IPS DF 6.9 (cell line): ENCODE measurements at regions not wholly inside any gene's neighbourhood (a gene's known extent, or its start where the extent isn't known, plus 50 kb on each side); places are given as distances from the start of the nearest gene placed in this dataset.

Experiments used
- DNase-seq: peaks from one replicate; pipeline ENCODE4 v3.0.0-alpha.2; 2013; ENCODE audit warnings: low read depth, low spot score
- H3K27ac ChIP-seq: one replicate; pipeline ENCODE4 v1.5.1; 2013; ENCODE audit warnings: low read length, control low read depth
- H3K27me3 ChIP-seq: 2 replicates; pipeline ENCODE4 v1.6.1; 2013; ENCODE audit warnings: mild to moderate bottlenecking, low read length; ENCODE audit not compliant: control insufficient read depth, insufficient read depth
- H3K36me3 ChIP-seq: 2 replicates; pipeline ENCODE4 v1.6.1; 2013; ENCODE audit warnings: low read length; ENCODE audit not compliant: control insufficient read depth, insufficient read depth
- H3K4me1 ChIP-seq: 2 replicates; pipeline ENCODE4 v1.6.1; 2013; ENCODE audit warnings: low read length; ENCODE audit not compliant: control insufficient read depth, insufficient read depth
- H3K4me3 ChIP-seq: 2 replicates; pipeline ENCODE4 v1.5.1; 2013; ENCODE audit warnings: mild to moderate bottlenecking, low read length
- H3K9me3 ChIP-seq: 2 replicates; pipeline ENCODE4 v1.6.1; 2013; ENCODE audit warnings: low read length, inconsistent platforms; ENCODE audit not compliant: control insufficient read depth, insufficient read depth
- WGBS: extraction: QIAGEN DNeasy Blood & Tissue Kit; methylation state at CpG from one replicate; pipeline ENCODE4 v1.1.7; 2013; ENCODE audit warnings: mixed read lengths, missing lambda C conversion rate; ENCODE audit not compliant: insufficient read length, insufficient coverage; 5-methylcytosine and 5-hydroxymethylcytosine counted together

DNA sequence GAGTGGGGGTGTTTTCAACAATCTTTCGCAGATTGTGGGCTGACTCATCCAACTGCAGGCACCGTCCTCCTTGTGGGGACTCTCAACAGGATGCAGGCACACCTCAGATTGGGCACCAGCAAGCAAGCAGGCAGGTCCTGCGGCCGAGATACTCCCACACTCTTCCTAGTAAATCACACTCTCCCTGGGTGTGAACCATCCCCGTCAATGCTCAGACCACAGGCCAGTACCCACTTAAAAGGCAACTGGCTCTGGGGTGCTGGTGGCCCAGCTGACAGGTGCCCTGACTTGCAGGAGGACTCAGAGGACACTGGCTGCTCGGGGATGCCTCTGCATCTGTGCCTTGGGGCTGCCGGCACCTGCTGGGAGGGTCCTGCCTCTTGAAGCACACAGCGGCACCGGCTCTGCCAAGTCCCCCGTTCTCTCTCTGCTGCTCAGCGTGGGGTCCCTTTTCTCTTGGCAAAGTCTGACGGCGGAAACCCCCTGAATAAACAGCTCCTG lies 282.5 kb downstream of the CTTN start:
- Histone ChIP-seq H3K27ac (no peak overlapping the region), H3K36me3 (no peaks in the 10 kb centered on the region; the same call in 1 of the 2 replicates), H3K4me1 (no peaks in the 10 kb centered on the region; the same call in 1 of the 2 replicates), H3K9me3 (no peaks in the 10 kb centered on the region), H3K27me3 (no peaks in the 10 kb centered on the region), H3K4me3 (no peak overlapping the region)
- WGBS = no CpG with 5 or more reads among the region's 13 CpGs
- no peak for DNase-seq

DNA sequence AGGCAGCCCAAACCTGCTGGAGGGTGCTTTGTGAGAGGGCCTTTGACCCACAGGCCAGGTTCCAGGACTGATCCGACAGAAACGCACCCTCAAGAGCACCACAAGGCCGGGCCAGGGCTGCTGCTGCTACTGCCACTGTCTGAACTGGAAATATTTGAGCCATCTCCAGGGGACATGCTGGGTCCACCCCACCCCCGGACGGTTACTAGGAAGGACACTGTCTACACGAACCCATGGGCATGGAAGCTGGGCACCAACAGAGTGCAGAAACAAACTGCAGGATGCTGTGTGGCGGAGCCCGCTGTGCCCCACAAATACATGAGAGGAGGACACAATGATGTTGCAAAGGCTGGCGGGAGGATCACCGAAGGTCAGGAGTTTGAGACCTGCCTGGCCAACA lies 283.7 kb downstream of the CTTN start:
- Histone ChIP-seq H3K4me1 (no peaks in the 10 kb centered on the region; the same call in 1 of the 2 replicates), H3K27me3 (no peaks in the 10 kb centered on the region), H3K9me3 (no peaks in the 10 kb centered on the region), H3K27ac (no peak overlapping the region), H3K4me3 (no peak overlapping the region), H3K36me3 (no peaks in the 10 kb centered on the region; the same call in 1 of the 2 replicates)
- no peak for DNase-seq
- no CpG with 5 or more reads among the region's 10 CpGs for WGBS

DNA sequence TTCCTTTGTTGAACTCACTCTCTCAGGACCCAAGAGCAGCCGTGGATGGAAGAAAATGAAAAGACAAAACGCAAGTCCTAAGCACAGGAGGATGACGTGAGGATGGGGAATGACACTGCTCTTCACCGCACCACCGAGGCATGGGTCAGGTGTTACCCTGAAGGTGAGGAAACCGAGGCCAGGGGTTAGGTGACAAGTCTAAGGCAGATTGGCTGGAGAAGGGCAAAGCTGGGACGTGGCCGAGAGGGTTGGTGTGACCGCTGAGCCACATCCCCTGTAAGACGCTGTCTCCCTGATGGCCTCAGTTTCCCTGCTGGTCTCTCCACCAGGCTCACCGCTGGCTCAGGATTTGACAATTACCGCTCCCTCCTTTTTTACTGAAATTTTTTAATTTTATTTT lies 284.4 kb downstream of the CTTN start:
- DNase-seq = no peak
- no CpG with 5 or more reads among the region's 12 CpGs for WGBS
- H3K36me3 ChIP-seq = no peaks in the 10 kb centered on the region; the same call in 1 of the 2 replicates
- H3K4me1 ChIP-seq = no peaks in the 10 kb centered on the region; the same call in 1 of the 2 replicates
- H3K27me3 ChIP-seq = no peaks in the 10 kb centered on the region
- no peaks in the 10 kb centered on the region for H3K9me3 ChIP-seq
- H3K27ac ChIP-seq = no peak overlapping the region
- no peak overlapping the region for H3K4me3 ChIP-seq

DNA sequence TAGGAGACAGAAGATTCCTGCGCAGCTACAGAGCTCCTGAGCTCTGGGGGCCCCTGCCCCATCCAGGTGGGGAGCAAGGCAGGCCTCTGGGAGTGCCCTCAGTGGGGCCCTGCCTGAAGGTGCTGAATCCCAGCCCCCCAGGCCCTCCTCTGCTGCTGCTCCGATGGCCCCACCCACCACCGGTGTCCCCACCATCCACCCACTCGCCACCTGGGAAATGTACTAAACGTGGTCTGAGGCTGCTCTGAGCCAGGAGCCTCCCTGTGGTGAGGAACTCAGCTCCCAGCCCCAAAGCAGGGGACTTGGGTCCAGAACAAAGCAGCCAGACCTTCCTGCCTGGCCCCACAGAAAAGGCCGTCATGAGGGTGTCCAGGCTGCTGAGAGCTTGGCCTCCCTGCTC lies 289.4 kb downstream of the CTTN start:
- Histone ChIP-seq H3K36me3 (no peaks in the 10 kb centered on the region), H3K4me1 (peaks cover 2% of the 10 kb centered on the region; the same call in 1 of the 2 replicates), H3K4me3 (no peak overlapping the region), H3K27me3 (no peaks in the 10 kb centered on the region), H3K27ac (no peak overlapping the region), H3K9me3 (no peaks in the 10 kb centered on the region)
- no CpG with 5 or more reads among the region's 6 CpGs for WGBS
- DNase-seq = no peak

DNA sequence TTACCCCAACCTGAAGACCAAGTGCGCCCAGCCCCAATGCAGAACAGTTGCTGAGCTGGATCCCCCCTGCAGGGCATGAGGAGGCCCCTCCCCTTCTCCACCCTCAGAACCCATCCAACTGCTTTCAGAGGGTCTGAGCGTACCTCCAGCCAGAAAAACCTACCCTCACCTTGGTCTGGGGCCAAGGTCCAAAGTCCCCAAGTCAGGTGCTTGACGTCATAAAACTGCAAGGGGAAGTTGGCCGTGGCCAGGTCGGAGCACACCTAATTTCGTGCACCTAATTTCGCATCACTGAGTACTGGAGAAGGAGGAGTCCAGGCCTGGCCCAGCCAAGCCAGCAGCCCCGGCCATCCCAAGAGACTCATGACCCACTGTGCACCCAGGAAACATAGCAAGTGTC lies 289.8 kb downstream of the CTTN start:
- no peak overlapping the region for H3K4me3 ChIP-seq
- no peak for DNase-seq
- peaks cover 2% of the 10 kb centered on the region; the same call in 1 of the 2 replicates for H3K4me1 ChIP-seq
- no peak overlapping the region for H3K27ac ChIP-seq
- no peaks in the 10 kb centered on the region for H3K36me3 ChIP-seq
- WGBS = no CpG with 5 or more reads among the region's 8 CpGs
- H3K9me3 ChIP-seq = no peaks in the 10 kb centered on the region
- H3K27me3 ChIP-seq = no peaks in the 10 kb centered on the region

DNA sequence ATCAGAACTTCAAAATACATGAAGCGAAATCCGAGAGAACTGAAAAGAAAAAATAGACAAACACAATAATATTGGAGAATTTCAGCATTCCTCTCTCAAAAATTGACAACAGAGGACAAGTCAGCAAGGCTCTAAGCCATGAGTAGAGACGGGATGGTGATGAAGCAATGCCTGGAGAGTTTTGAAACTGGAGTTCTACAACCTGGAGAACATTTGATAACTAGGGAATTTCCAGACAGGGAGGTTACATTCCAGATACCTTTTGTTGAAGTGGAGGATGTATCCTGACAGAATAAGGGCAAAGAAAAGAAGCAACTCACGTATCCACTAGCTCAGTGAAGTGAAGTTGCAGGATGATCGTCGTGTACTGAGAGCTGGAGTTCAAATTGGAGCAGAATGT lies 291.4 kb downstream of the CTTN start:
- DNase-seq = no peak
- WGBS = no CpG with 5 or more reads among the region's 6 CpGs
- Histone ChIP-seq H3K36me3 (no peaks in the 10 kb centered on the region), H3K27me3 (no peaks in the 10 kb centered on the region), H3K4me1 (peaks cover 2% of the 10 kb centered on the region; the same call in 1 of the 2 replicates), H3K4me3 (no peak overlapping the region), H3K9me3 (no peaks in the 10 kb centered on the region), H3K27ac (no peak overlapping the region)

DNA sequence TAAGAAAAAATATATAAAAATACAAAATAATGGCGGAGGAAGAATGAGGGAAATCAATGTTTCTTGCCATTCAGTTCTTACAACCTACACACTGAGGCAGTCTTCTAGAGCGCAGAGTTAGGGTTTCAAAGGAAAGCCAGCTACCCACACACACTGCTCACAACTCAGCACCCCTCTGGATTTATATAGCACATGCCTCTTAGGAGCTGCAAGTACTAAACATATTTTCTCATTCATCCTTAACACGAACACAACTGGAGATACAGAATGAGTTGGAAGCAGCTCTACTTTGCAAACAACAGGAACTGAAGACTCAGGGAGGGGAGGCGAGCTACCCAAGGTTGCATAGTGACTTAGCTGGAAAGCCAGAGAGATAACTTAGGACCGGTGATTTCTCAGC lies 293.8 kb downstream of the CTTN start:
- DNase-seq = no peak
- no peaks in the 10 kb centered on the region for H3K9me3 ChIP-seq
- WGBS = no CpG with 5 or more reads among the region's 5 CpGs
- peaks cover 2% of the 10 kb centered on the region; the same call in 1 of the 2 replicates for H3K4me1 ChIP-seq
- no peak overlapping the region for H3K27ac ChIP-seq
- 0 out of 2 replicates have a peak, but pooled peaks cover 2% of the 10 kb centered on the region for H3K36me3 ChIP-seq
- no peak overlapping the region for H3K4me3 ChIP-seq
- no peaks in the 10 kb centered on the region for H3K27me3 ChIP-seq

DNA sequence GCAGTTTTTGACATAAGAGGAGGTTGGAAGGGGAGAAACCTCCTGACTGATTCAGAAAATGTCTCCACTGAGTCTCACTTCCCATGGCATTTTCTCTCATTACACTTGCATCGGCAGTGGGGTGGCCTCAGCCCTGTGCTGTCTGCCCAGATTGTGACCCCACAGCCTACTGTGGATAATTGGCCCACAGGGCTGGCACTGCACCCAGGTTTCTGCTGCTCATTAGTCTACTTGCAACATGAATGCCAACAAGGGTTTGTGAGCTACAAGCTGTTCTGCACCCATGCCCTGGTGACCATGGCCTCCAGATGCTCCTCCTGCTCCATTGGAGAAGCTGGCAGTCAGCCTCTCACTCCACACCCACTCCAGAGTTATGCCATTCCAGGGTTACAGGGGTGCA lies 296.0 kb downstream of the CTTN start:
- DNase-seq = no peak
- Histone ChIP-seq H3K4me3 (no peak overlapping the region), H3K27ac (no peak overlapping the region), H3K27me3 (no peaks in the 10 kb centered on the region), H3K4me1 (no peaks in the 10 kb centered on the region; the same call in 1 of the 2 replicates), H3K36me3 (0 out of 2 replicates have a peak, but pooled peaks cover 2% of the 10 kb centered on the region), H3K9me3 (no peaks in the 10 kb centered on the region)
- no CpG with 5 or more reads among the region's 1 CpG for WGBS

DNA sequence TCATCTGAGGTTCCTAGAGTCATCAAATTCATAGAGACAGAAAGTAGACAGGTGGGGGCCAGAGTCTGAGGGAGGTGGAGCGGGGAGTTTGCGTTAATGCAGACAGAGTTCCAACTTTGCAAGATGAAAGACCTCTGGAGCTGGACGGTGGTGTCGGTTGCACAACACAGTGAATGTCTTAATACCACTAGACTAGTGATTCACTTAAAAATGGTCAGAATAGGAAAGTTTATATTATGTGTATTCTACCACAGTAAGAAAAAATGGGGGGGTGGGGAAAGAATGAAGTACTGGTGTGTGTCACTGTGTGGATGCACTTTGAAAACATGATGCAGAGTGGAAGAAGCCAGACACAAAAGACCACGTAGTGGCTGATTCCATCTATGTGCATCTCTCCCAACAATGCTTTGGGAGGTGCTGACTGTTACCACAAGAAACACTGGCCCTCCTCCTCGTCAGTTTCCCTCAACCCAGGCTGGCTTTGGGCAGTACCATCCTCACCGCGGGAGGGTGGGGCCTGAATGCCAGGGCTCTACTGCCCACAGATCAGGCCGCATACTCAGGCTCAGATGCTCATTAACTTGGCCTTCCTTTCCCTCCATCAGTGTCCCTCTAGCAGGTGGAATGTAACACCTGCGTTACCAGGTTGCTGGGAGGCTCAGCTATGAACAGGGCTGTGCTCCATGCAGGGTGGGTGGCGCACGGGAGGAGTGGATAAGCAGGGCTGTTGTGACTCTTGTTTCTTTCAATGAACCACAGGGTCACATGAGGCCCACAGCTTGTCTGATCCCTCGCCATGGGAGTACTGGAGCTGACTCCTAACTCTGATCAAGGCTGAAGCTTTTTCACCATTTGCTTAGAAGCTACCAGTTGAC lies 297.0 kb downstream of the CTTN start:
- no peak for DNase-seq
- WGBS = no CpG with 5 or more reads among the region's 13 CpGs
- H3K27ac ChIP-seq = no peak overlapping the region
- no peak overlapping the region for H3K4me3 ChIP-seq
- H3K27me3 ChIP-seq = no peaks in the 10 kb centered on the region
- no peaks in the 10 kb centered on the region; the same call in 1 of the 2 replicates for H3K4me1 ChIP-seq
- no peaks in the 10 kb centered on the region for H3K9me3 ChIP-seq
- H3K36me3 ChIP-seq = 0 out of 2 replicates have a peak, but pooled peaks cover 2% of the 10 kb centered on the region

DNA sequence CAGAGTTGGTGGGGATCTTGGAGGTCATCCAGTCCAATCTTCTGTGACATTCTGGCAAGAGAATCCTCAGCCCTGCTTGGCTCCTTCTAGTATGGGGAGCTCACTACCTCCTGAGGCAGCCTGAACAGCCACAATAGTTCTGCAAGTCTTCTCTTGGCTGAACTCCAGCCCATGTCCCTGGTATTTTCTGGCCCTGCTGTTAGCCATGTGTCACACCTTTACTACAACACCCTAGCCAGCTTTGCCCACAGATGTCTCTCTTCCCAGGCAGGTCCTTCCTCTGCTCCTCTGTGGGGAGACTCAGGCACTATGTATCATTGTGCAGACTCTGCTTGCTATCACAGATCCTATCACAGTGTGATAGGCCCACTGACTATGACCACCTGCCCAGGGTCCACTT lies 297.7 kb downstream of the CTTN start:
- DNase-seq = no peak
- no peaks in the 10 kb centered on the region for H3K9me3 ChIP-seq
- no peak overlapping the region for H3K27ac ChIP-seq
- H3K4me3 ChIP-seq = no peak overlapping the region
- 0 out of 2 replicates have a peak, but pooled peaks cover 2% of the 10 kb centered on the region for H3K36me3 ChIP-seq
- no peaks in the 10 kb centered on the region; the same call in 1 of the 2 replicates for H3K4me1 ChIP-seq
- no peaks in the 10 kb centered on the region for H3K27me3 ChIP-seq
